Endothelial cell of umbilical vein (primary cell): ENCODE measurements at regions not wholly inside any gene's neighbourhood (a gene's known extent, or its start where the extent isn't known, plus 50 kb on each side); places are given as distances from the start of the nearest gene placed in this dataset.

Experiments
- BruUV-seq: library from RNA; stranded (reverse); fragments of 400-500 nt; replicated peaks from 2 replicates; lab custom pipeline; 2021; lab: Mats Ljungman, UMichigan
- CTCF ChIA-PET: fragments of 300-600, 350-600 bp; sonication (Branson Sonifier 250); formaldehyde crosslinking; loops from one replicate; lab custom pipeline; 2021; ENCODE audit warnings: antibody characterized with exemption, inconsistent platforms; lab: Charles Lee
- POLR2A ChIA-PET: fragments of 300-600, 350-600 bp; sonication (Branson Sonifier 250); formaldehyde crosslinking; loops from one replicate; lab custom pipeline; 2021; ENCODE audit warnings: antibody characterized with exemption, inconsistent platforms; lab: Charles Lee
- DNase-seq: peaks from one replicate; pipeline ENCODE4 v3.0.0-alpha.2; 2011; ENCODE audit warnings: low read depth, low spot score
- FAIRE-seq: peaks from 2 replicates; lab custom pipeline; 2011; peaks lifted over from hg19 to GRCh38; lab: Jason Lieb, UNC
- H2AFZ ChIP-seq: 2 replicates; pipeline ENCODE4 v1.6.0; 2012; ENCODE audit warnings: low read depth, low read length, control low read depth, inconsistent platforms
- H3K27ac ChIP-seq: 2 replicates; pipeline ENCODE4 v1.5.1; 2011; ENCODE audit warnings: low read depth, mild to moderate bottlenecking, control low read depth, low read length, moderate library complexity; ENCODE audit not compliant: insufficient read depth
- H3K27me3 ChIP-seq, 2 experiments: 2 replicates each; pipeline versions ENCODE4 v1.6.0 to v1.6.1; 2011; ENCODE audit warnings: low read length in 2 of 2, mixed read lengths in 1 of 2; ENCODE audit not compliant: control insufficient read depth in 2 of 2, insufficient read depth in 2 of 2
- H3K36me3 ChIP-seq, 2 experiments: 2 replicates in 1 of 2; 3 replicates in 1 of 2; pipeline ENCODE4 v1.5.1; 2011; ENCODE audit warnings: low read length in 2 of 2, mild to moderate bottlenecking in 1 of 2, moderate library complexity in 1 of 2; ENCODE audit not compliant: control insufficient read depth in 2 of 2, insufficient read depth in 2 of 2; ENCODE audit errors: extremely low read depth in 1 of 2
- H3K4me1 ChIP-seq: 3 replicates; pipeline ENCODE4 v1.5.1; 2011; ENCODE audit warnings: mild to moderate bottlenecking, low read length; ENCODE audit not compliant: control insufficient read depth, insufficient read depth; ENCODE audit errors: extremely low read depth
- H3K4me2 ChIP-seq: 2 replicates; pipeline ENCODE4 v1.6.1; 2011; ENCODE audit warnings: low read length, control low read depth, mixed read lengths; ENCODE audit not compliant: insufficient read depth
- H3K4me3 ChIP-seq, 3 experiments: fragments of 200-600 bp in 1 of 3; sonication (generic), shearing (Covaris generic) in 1 of 3; replicated peaks in 1 of 3; 2 replicates each; pipeline ENCODE4 v1.5.1; 2011 to 2016; ENCODE audit warnings: control low read depth in 3 of 3, low read length in 3 of 3, mild to moderate bottlenecking in 2 of 3, inconsistent platforms in 1 of 3, low read depth in 1 of 3, moderate library complexity in 1 of 3; ENCODE audit not compliant: insufficient read depth in 1 of 3
- H3K79me2 ChIP-seq: 2 replicates; pipeline ENCODE4 v1.6.0; 2012; ENCODE audit warnings: low read length, inconsistent platforms; ENCODE audit not compliant: control insufficient read depth, insufficient read depth
- H3K9ac ChIP-seq: replicated peaks from 2 replicates; pipeline ENCODE3; 2011; ENCODE audit warnings: low read length, control low read depth; ENCODE audit not compliant: insufficient read depth; ENCODE audit errors: extremely low read depth
- H3K9me1 ChIP-seq: replicated peaks from 3 replicates; pipeline ENCODE4 v1.6.0; 2011; ENCODE audit warnings: mild to moderate bottlenecking, low read length; ENCODE audit not compliant: control insufficient read depth, insufficient read depth; ENCODE audit errors: extremely low read depth
- H3K9me3 ChIP-seq: replicated peaks from 2 replicates; pipeline ENCODE4 v1.5.1; 2012; ENCODE audit warnings: low read length, inconsistent platforms; ENCODE audit not compliant: control insufficient read depth, insufficient read depth
- H4K20me1 ChIP-seq: replicated peaks from 2 replicates; pipeline ENCODE3; 2011; ENCODE audit warnings: mild to moderate bottlenecking, low read length; ENCODE audit not compliant: control insufficient read depth, insufficient read depth; ENCODE audit errors: extremely low read depth
- CTCF ChIP-seq, 2 donors: IDR thresholded peaks; 1 replicate in 1 of 2; 2 replicates in 1 of 2; pipeline ENCODE4 v1.5.1; 2011; ENCODE audit warnings: low read length in 2 of 2, mild to moderate bottlenecking in 2 of 2, moderate library complexity in 2 of 2, control low read depth in 1 of 2, inconsistent platforms in 1 of 2, low read depth in 1 of 2; ENCODE audit not compliant: insufficient read depth in 1 of 2; ENCODE audit errors: extremely low read depth in 1 of 2
- EZH2 ChIP-seq: IDR thresholded peaks from 2 replicates; pipeline ENCODE4 v1.6.1; 2012; ENCODE audit warnings: borderline replicate concordance, low read depth, mild to moderate bottlenecking, moderate library complexity, low read length, inconsistent platforms; ENCODE audit not compliant: severe bottlenecking
- FOS ChIP-seq: IDR thresholded peaks from 2 replicates; pipeline ENCODE4 v1.6.1; 2011; ENCODE audit warnings: mild to moderate bottlenecking, low read length, moderate library complexity, borderline replicate concordance; ENCODE audit not compliant: insufficient read depth
- GATA2 ChIP-seq: IDR thresholded peaks from 2 replicates; pipeline ENCODE4 v1.7.0; 2011; ENCODE audit warnings: low read depth, mild to moderate bottlenecking, moderate library complexity, mixed read lengths, low read length; ENCODE audit not compliant: insufficient read length, insufficient read depth
- JUN ChIP-seq: IDR thresholded peaks from 2 replicates; pipeline ENCODE4 v1.6.1; 2011; ENCODE audit warnings: borderline replicate concordance, low read depth; ENCODE audit not compliant: insufficient read length, insufficient read depth
- MYC ChIP-seq: IDR thresholded peaks from one replicate; pipeline ENCODE4 v1.6.1; 2011; ENCODE audit warnings: mild to moderate bottlenecking, low read depth, low read length
- POLR2A ChIP-seq: IDR thresholded peaks from 2 replicates; pipeline ENCODE4 v1.6.1; 2012; ENCODE audit warnings: low read depth, mild to moderate bottlenecking, control low read depth, low read length
- POLR2AphosphoS5 ChIP-seq: IDR thresholded peaks from 2 replicates; pipeline ENCODE4 v1.6.1; 2012; ENCODE audit warnings: low read depth, mild to moderate bottlenecking, control low read depth, low read length, moderate library complexity; ENCODE audit not compliant: insufficient read depth
- dilution Hi-C: fragments of 300-500 bp; cut with MboI; formaldehyde crosslinking; loops from one replicate; pipeline ENCODE4 v1.15.0; 2019; ENCODE audit warnings: low sequenced_read_pairs; ENCODE audit not compliant: extremely low pct_ligation_motif_present
- intact Hi-C: fragments of 100-400 bp; cut with micrococcal nuclease; formaldehyde crosslinking; loops from one replicate; pipeline ENCODE4 v1.10.0; 2022
- TF ChIP-seq, protein P1 (sequence below): IDR thresholded peaks from 2 replicates; pipeline ENCODE4 v1.6.1; 2011; ENCODE audit not compliant: insufficient read depth, insufficient read length

DNA sequence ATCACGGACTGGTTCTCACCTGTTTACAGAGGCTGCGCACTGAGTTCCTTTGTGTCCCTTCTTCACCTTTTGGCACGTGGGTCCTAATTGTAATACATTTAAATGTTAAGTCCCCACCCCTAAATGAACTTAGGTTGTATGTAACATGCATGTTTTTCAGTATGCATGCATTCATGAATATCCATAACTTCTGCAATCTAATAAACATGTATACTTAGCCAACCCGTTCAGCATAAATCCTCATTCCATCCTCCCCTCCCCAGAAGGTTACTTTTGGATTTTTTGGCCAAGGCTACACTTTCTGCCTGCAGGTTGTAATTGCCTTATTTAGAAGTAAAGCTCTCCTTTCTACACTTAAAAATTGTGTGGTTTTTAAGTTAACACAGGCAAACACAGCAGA lies 314.7 kb downstream of the SUCLG1 start:
- Histone ChIP-seq H3K4me1 (no peaks in the 10 kb centered on the region), H3K79me2 (no peaks in the 10 kb centered on the region), H3K9me1 (no peaks in the 10 kb centered on the region), H3K4me3 (no peak overlapping the region), H4K20me1 (no peaks in the 10 kb centered on the region), H3K27me3 (no peaks in the 10 kb centered on the region), H3K4me2 (no peak overlapping the region), H3K27ac (no peak overlapping the region), H3K36me3 (no peaks in the 10 kb centered on the region), H3K9me3 (no peaks in the 10 kb centered on the region), H2AFZ (no peak overlapping the region), H3K9ac (no peak overlapping the region)
- DNase-seq (no peak), FAIRE-seq (no peak)
- BruUV-seq, result no TSS peak
- POLR2A ChIA-PET, result no interaction called here
- intact Hi-C loops, result no loop called here
- CTCF ChIA-PET, result no interaction called here
- dilution Hi-C loops, result no loop called here
- TF ChIP-seq, protein P1, sequence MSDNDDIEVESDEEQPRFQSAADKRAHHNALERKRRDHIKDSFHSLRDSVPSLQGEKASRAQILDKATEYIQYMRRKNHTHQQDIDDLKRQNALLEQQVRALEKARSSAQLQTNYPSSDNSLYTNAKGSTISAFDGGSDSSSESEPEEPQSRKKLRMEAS, result no peak
- no peak for TF ChIP-seq EZH2
- no peak for TF ChIP-seq JUN
- TF ChIP-seq FOS, result no peak
- no peak for TF ChIP-seq MYC
- no peak for TF ChIP-seq CTCF (IDR thresholded peaks at IDR 0.05; ENCODE audit: extremely low read depth in 1 of 2, insufficient read depth in 1 of 2, low read depth in 1 of 2, low read length in 2 of 2)
- no peak for TF ChIP-seq POLR2AphosphoS5
- TF ChIP-seq POLR2A, result no peak
- TF ChIP-seq GATA2, result no peak
